CD14-positive monocyte (primary cell): ENCODE measurements at regions not wholly inside any gene's neighbourhood (a gene's known extent, or its start where the extent isn't known, plus 50 kb on each side); places are given as distances from the start of the nearest gene placed in this dataset.

Experiments used
- DNase-seq, 3 donors: peaks; one replicate each; pipeline ENCODE4 v3.0.0-alpha.2; 2011 to 2022
- H2AFZ ChIP-seq: 2 replicates; pipeline ENCODE4 v1.6.0; 2012; ENCODE audit warnings: mild to moderate bottlenecking, low read depth, low read length, inconsistent platforms; ENCODE audit not compliant: insufficient read depth, poor library complexity, severe bottlenecking
- H3K27ac ChIP-seq, 2 donors: 1 replicate in 1 of 2; 2 replicates in 1 of 2; pipeline ENCODE4 v1.5.1; 2012 to 2013; ENCODE audit warnings: low read length in 2 of 2, control low read depth in 1 of 2, inconsistent platforms in 1 of 2, low read depth in 1 of 2, mild to moderate bottlenecking in 1 of 2
- H3K27me3 ChIP-seq, 2 donors: one replicate each; pipeline versions ENCODE4 v1.6.0 to v1.6.1; 2011 to 2013; ENCODE audit warnings: low read length in 2 of 2; ENCODE audit not compliant: control insufficient read depth in 2 of 2, insufficient read depth in 2 of 2
- H3K36me3 ChIP-seq, 2 donors: replicated peaks in 1 of 2; 1 replicate in 1 of 2; 2 replicates in 1 of 2; pipeline versions ENCODE4 v1.5.1 to v1.6.1; 2012 to 2013; ENCODE audit warnings: low read length in 2 of 2, control low read depth in 1 of 2, inconsistent platforms in 1 of 2, mild to moderate bottlenecking in 1 of 2; ENCODE audit not compliant: insufficient read depth in 2 of 2, control insufficient read depth in 1 of 2
- H3K4me1 ChIP-seq, 2 donors: 1 replicate in 1 of 2; 2 replicates in 1 of 2; pipeline versions ENCODE4 v1.5.1 to v1.6.1; 2012 to 2013; ENCODE audit warnings: low read length in 2 of 2, control low read depth in 1 of 2, inconsistent platforms in 1 of 2, mild to moderate bottlenecking in 1 of 2, moderate library complexity in 1 of 2; ENCODE audit not compliant: insufficient read depth in 2 of 2, control insufficient read depth in 1 of 2
- H3K4me2 ChIP-seq: replicated peaks from 2 replicates; pipeline ENCODE3; 2012; ENCODE audit warnings: low read length, moderate library complexity, mild to moderate bottlenecking; ENCODE audit not compliant: poor library complexity, severe bottlenecking; ENCODE audit errors: extremely low read depth
- H3K4me3 ChIP-seq, 3 experiments: fragments of 200-600 bp in 1 of 3; sonication (generic) in 1 of 3; replicated peaks in 1 of 3; 1 replicate in 2 of 3; 2 replicates in 1 of 3; pipeline ENCODE4 v1.5.1; 2011 to 2013; ENCODE audit warnings: low read length in 3 of 3, mild to moderate bottlenecking in 3 of 3, control low read depth in 2 of 3, low read depth in 2 of 3, inconsistent platforms in 1 of 3, moderate library complexity in 1 of 3
- H3K79me2 ChIP-seq: 2 replicates; pipeline ENCODE4 v1.6.0; 2012; ENCODE audit warnings: mild to moderate bottlenecking, control low read depth, inconsistent platforms, low read length, moderate library complexity; ENCODE audit not compliant: insufficient read depth
- H3K9ac ChIP-seq: 2 replicates; pipeline ENCODE4 v1.6.0; 2017; ENCODE audit warnings: low read length, mild to moderate bottlenecking; ENCODE audit not compliant: insufficient read depth, poor library complexity, severe bottlenecking
- H3K9me3 ChIP-seq, 2 donors: replicated peaks in 1 of 2; 1 replicate in 1 of 2; 2 replicates in 1 of 2; pipeline versions ENCODE4 v1.5.1 to v1.6.1; 2012 to 2013; ENCODE audit warnings: low read length in 2 of 2, control low read depth in 1 of 2; ENCODE audit not compliant: control insufficient read depth in 1 of 2, insufficient read depth in 1 of 2
- H4K20me1 ChIP-seq: 2 replicates; pipeline ENCODE4 v1.6.0; 2012; ENCODE audit warnings: mild to moderate bottlenecking, low read length, control low read depth, moderate library complexity; ENCODE audit not compliant: insufficient read depth
- H3K27ac Mint-ChIP-seq, 7 donors: one replicate each; pipeline ENCODE4 v1.8.0; 2020; ENCODE audit warnings: mild to moderate bottlenecking in 7 of 7, mixed read lengths in 7 of 7, moderate library complexity in 6 of 7, inconsistent platforms in 2 of 7
- H3K27me3 Mint-ChIP-seq, 3 donors: one replicate each; pipeline ENCODE4 v1.8.0; 2021 to 2022; ENCODE audit warnings: low read depth in 3 of 3, mild to moderate bottlenecking in 3 of 3, mixed read lengths in 3 of 3, moderate library complexity in 3 of 3, inconsistent platforms in 1 of 3
- H3K36me3 Mint-ChIP-seq, 2 donors: one replicate each; pipeline ENCODE4 v1.8.0; 2020; ENCODE audit warnings: mixed read lengths in 2 of 2, inconsistent platforms in 1 of 2, mild to moderate bottlenecking in 1 of 2
- H3K4me1 Mint-ChIP-seq: one replicate; pipeline ENCODE4 v1.8.0; 2020; ENCODE audit warnings: mild to moderate bottlenecking, mixed read lengths
- H3K4me3 Mint-ChIP-seq, 2 donors: one replicate each; pipeline ENCODE4 v1.8.0; 2020; ENCODE audit warnings: mild to moderate bottlenecking in 2 of 2, mixed read lengths in 2 of 2, moderate library complexity in 1 of 2
- H3K9me3 Mint-ChIP-seq, 7 donors: one replicate each; pipeline ENCODE4 v1.8.0; 2020 to 2022; ENCODE audit warnings: mixed read lengths in 7 of 7, mild to moderate bottlenecking in 6 of 7, moderate library complexity in 6 of 7, inconsistent platforms in 2 of 7
- CTCF ChIP-seq: fragments of 200-600 bp; IDR thresholded peaks from one replicate; pipeline ENCODE4 v1.8.0; 2022; ENCODE audit warnings: antibody characterized with exemption, mild to moderate bottlenecking
- WGBS: methylation state at CpG from one replicate; pipeline ENCODE4 v1.1.5; 2013; ENCODE audit warnings: missing lambda C conversion rate; ENCODE audit not compliant: insufficient coverage; 5-methylcytosine and 5-hydroxymethylcytosine counted together
- intact Hi-C, 2 donors: fragments of 100-400 bp; cut with micrococcal nuclease; formaldehyde crosslinking; loops; one replicate each; pipeline versions ENCODE4 v1.15.0 to v1.15.1; 2023

GRCh38 chr3:182390421-182390820 is 402.9 kb upstream of the ATP11B start:
- H3K9me3 ChIP-seq = no peaks in the 10 kb centered on the region
- no peak overlapping the region for H3K27ac Mint-ChIP-seq
- H3K27me3 ChIP-seq = no peaks in the 10 kb centered on the region
- no peaks in the 10 kb centered on the region for H4K20me1 ChIP-seq
- H2AFZ ChIP-seq = no peak overlapping the region
- no peaks in the 10 kb centered on the region for H3K36me3 Mint-ChIP-seq
- peaks cover 0 to 2% (median 0%) of the 10 kb centered on the region in 3 donors for H3K27me3 Mint-ChIP-seq
- DNase-seq = no peak
- peaks cover 0 to 2% (median 0%) of the 10 kb centered on the region in 7 donors for H3K9me3 Mint-ChIP-seq
- intact Hi-C loops = no loop called here
- no peak overlapping the region for H3K9ac ChIP-seq
- H3K4me2 ChIP-seq = no peak overlapping the region
- H3K4me1 ChIP-seq = no peaks in the 10 kb centered on the region
- H3K36me3 ChIP-seq = no peaks in the 10 kb centered on the region
- no peak overlapping the region for H3K4me3 ChIP-seq
- H3K4me1 Mint-ChIP-seq = no peaks in the 10 kb centered on the region
- WGBS = 95% methylated on average over 4 of the region's 7 CpGs
- no peak overlapping the region for H3K27ac ChIP-seq
- TF ChIP-seq CTCF = no peak
- no peaks in the 10 kb centered on the region for H3K79me2 ChIP-seq
- H3K4me3 Mint-ChIP-seq = no peak overlapping the region

GRCh38 chr3:182392182-182392937 is 400.9 kb upstream of the ATP11B start:
- WGBS = 80% methylated on average over 3 of the region's 4 CpGs

More at GRCh38 chr3:182392182-182392937, 400.9 kb upstream of the ATP11B start:
- Histone ChIP-seq H4K20me1 (no peaks in the 10 kb centered on the region), H3K4me1 (no peaks in the 10 kb centered on the region), H3K4me2 (no peak overlapping the region), H3K79me2 (no peaks in the 10 kb centered on the region), H3K36me3 (no peaks in the 10 kb centered on the region), H3K4me3 (no peak overlapping the region), H3K9me3 (no peaks in the 10 kb centered on the region), H3K27ac (no peak overlapping the region), H3K27me3 (no peaks in the 10 kb centered on the region), H2AFZ (no peak overlapping the region), H3K9ac (no peak overlapping the region)
- no peak for DNase-seq
- H3K4me1 Mint-ChIP-seq = no peaks in the 10 kb centered on the region
- no peak overlapping the region for H3K27ac Mint-ChIP-seq
- intact Hi-C loops = no loop called here
- TF ChIP-seq CTCF = no peak
- no peak overlapping the region for H3K4me3 Mint-ChIP-seq
- no peaks in the 10 kb centered on the region for H3K9me3 Mint-ChIP-seq
- no peaks in the 10 kb centered on the region for H3K36me3 Mint-ChIP-seq
- peaks cover 0 to 2% (median 0%) of the 10 kb centered on the region in 3 donors for H3K27me3 Mint-ChIP-seq
